ENCODE measurements at regions not wholly inside any gene's neighbourhood (a gene's known extent, or its start where the extent isn't known, plus 50 kb on each side); places are given as distances from the start of the nearest gene placed in this dataset.

GRCh38 chr6:14995208-14995607 is 250.7 kb upstream of the JARID2 start:
- TF ChIP-seq CTCF (IDR thresholded peaks at IDR 0.05) (no peak), POLR2AphosphoS5 (IDR thresholded peaks at IDR 0.05) (no peak), POLR2A (IDR thresholded peaks at IDR 0.05) (no peak), EP300 (IDR thresholded peaks at IDR 0.05) (no peak)
